Activated CD4-positive, alpha-beta T cell treated with anti-CD3 and anti-CD28 coated beads for 24 hours (primary cell): ENCODE measurements at regions not wholly inside any gene's neighbourhood (a gene's known extent, or its start where the extent isn't known, plus 50 kb on each side); places are given as distances from the start of the nearest gene placed in this dataset.

ENCODE experiments used
- DNase-seq, 2 donors: peaks; one replicate each; pipeline ENCODE4 v3.0.0-alpha.2; 2020; ENCODE audit warnings: low read depth in 2 of 2

GRCh38 chr1:229964281-229964680, 102.8 kb upstream of the GALNT2 start:
- DNase-seq, result no peak

- no peak for DNase-seq
Measured at GRCh38 chr1:229970714-229971113, 96.3 kb upstream of the GALNT2 start.

- DNase-seq, result no peak
Measured at GRCh38 chr1:229971141-229971540, 95.9 kb upstream of the GALNT2 start.

- DNase-seq, result no peak
Measured at GRCh38 chr1:229972600-229973296, 94.3 kb upstream of the GALNT2 start.

- DNase-seq, result no peak
Measured at GRCh38 chr1:229973297-229973612, 93.8 kb upstream of the GALNT2 start.

GRCh38 chr1:229975047-229975446, 92.0 kb upstream of the GALNT2 start:
- DNase-seq, result no peak

GRCh38 chr1:229980009-229980408, 87.0 kb upstream of the GALNT2 start:
- no peak for DNase-seq

GRCh38 chr1:229981736-229982135, 85.3 kb upstream of the GALNT2 start:
- no peak for DNase-seq

GRCh38 chr1:229984310-229984991, 82.6 kb upstream of the GALNT2 start:
- DNase-seq, result no peak

- DNase-seq, result no peak
Measured at GRCh38 chr1:229984992-229985612, 81.9 kb upstream of the GALNT2 start.

GRCh38 chr1:229985613-229986010, 81.4 kb upstream of the GALNT2 start:
- DNase-seq, result no peak

GRCh38 chr1:229986737-229987337, 80.2 kb upstream of the GALNT2 start:
- no peak for DNase-seq

GRCh38 chr1:229987953-229988352, 79.1 kb upstream of the GALNT2 start:
- DNase-seq, result no peak

GRCh38 chr1:229988534-229988933, 78.5 kb upstream of the GALNT2 start:
- DNase-seq, result no peak

GRCh38 chr1:229989591-229990248, 77.3 kb upstream of the GALNT2 start:
- DNase-seq, result no peak

GRCh38 chr1:229990326-229990725, 76.7 kb upstream of the GALNT2 start:
- no peak for DNase-seq

- DNase-seq, result no peak
Measured at GRCh38 chr1:229991104-229991513, 75.9 kb upstream of the GALNT2 start.

- no peak for DNase-seq
Measured at GRCh38 chr1:229991724-229992333, 75.2 kb upstream of the GALNT2 start.

GRCh38 chr1:229993060-229993459, 74.0 kb upstream of the GALNT2 start:
- no peak for DNase-seq

GRCh38 chr1:229993894-229994293, 73.1 kb upstream of the GALNT2 start:
- no peak for DNase-seq

- no peak for DNase-seq
Measured at GRCh38 chr1:229999004-229999670, 67.9 kb upstream of the GALNT2 start.
